AG10803 (cell line): ENCODE measurements at regions not wholly inside any gene's neighbourhood (a gene's known extent, or its start where the extent isn't known, plus 50 kb on each side); places are given as distances from the start of the nearest gene placed in this dataset.
"Not testable (repeated sequence)": the region's sequence is repeated elsewhere in the genome, so short reads cannot be mapped to it uniquely, and the experiment has no call there.

Experiments used
- DNase-seq: peaks from one replicate; pipeline ENCODE4 v3.0.0; 2010; ENCODE audit warnings: low read depth
- H3K4me3 ChIP-seq: 2 replicates; pipeline ENCODE4 v1.5.1; 2011; ENCODE audit warnings: mild to moderate bottlenecking, low read length, control low read depth
- CTCF ChIP-seq: conservative IDR thresholded peaks from 2 replicates; pipeline ENCODE4 v1.5.1; 2011; ENCODE audit warnings: mild to moderate bottlenecking, low read length, control low read depth, inconsistent platforms

DNA sequence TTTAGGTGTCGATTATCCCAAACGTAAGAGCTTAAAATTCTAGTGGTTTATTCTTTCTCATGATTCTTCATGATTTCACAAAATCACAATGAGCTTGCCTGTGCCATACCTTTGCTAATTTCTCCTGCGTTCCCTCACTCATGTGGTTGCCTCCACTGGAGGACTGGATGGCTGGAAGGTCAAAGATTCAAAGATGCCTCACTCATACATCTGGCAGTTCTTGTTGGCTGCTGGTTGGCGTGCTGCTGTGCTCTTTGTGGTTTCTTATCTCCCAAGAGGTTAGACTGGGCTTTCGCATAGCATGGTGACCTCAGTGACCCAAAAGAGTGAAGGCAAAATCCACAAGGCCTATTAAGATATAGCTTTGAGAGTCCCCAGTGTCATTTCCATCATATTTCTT lies 877.6 kb upstream of the AUTS2 start:
- no peak overlapping the region for H3K4me3 ChIP-seq
- no peak for TF ChIP-seq CTCF
- peak; percentile 30 for DNase-seq

DNA sequence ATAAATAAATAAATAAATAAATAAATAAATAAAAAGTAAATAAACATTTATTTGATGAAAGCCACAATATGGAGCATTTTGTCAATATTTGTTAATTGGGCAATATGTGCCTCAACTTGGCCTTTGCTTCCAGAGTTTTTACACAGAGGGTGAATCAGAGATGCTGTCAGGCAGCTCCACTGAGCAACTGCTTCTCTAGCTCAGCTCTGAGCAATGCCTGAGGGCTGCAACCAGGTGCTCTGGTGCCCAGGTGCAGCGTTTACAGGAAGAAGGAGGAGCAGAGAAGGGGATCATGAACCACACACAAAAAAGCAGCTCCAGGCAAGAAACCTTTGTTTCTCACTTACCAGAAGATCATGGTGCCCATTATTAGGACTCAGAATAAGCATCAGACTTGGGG lies 876.2 kb upstream of the AUTS2 start:
- no peak for TF ChIP-seq CTCF
- DNase-seq, result no peak
- no peak overlapping the region for H3K4me3 ChIP-seq

GRCh38 chr7:68724965-68725364 lies 873.3 kb upstream of the AUTS2 start:
- no peak for TF ChIP-seq CTCF
- H3K4me3 ChIP-seq, result no peak overlapping the region
- DNase-seq, result no peak

GRCh38 chr7:68725843-68726785 lies 872.2 kb upstream of the AUTS2 start:
- DNase-seq, result no peak
- no peak overlapping the region for H3K4me3 ChIP-seq
- TF ChIP-seq CTCF, result no peak

DNA sequence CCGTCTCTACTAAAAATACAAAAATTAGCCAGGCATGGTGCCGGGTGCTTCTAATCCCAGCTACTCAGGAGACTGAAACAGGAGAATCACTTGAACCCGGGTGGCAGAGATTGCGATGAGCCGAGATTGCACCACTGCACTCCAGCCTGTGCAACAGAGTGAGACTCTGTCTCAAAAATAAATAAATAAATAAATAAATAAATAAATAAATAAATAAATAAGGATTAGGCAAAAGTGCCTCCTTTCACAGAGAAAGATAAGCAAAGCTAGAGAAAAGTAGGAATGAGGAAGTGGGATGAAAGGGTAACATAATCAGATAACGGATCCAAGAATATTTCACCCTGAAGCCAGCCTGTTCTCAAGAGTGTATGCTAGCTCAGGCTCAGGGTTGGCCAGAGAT lies 869.6 kb upstream of the AUTS2 start:
- not testable (repeated sequence) for DNase-seq, H3K4me3 ChIP-seq

DNA sequence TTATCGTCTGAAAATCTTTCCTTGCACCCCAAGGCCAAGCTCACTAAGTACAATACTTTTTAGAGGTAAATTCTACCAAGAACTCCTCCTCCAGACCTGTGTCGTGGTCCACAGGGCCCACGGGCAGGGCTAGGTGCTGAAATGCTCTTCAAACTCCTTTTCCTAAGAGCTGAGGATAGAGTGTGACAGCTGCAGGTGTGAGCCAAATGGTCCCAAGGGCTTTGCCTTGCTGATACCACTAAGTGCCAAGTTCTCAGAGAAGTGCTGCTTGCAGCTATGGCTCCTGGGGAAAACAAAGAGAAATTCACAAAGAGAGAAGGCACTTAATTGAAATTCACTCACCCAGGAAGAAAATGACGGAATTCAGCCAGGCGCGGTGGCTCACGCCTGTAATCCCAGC lies 868.9 kb upstream of the AUTS2 start:
- no peak for DNase-seq
- no peak overlapping the region for H3K4me3 ChIP-seq
- TF ChIP-seq CTCF, result no peak

- no peak for DNase-seq
- no peak for TF ChIP-seq CTCF
- no peak overlapping the region for H3K4me3 ChIP-seq
Observed at GRCh38 chr7:68730194-68730593, 868.1 kb upstream of the AUTS2 start.
